ENCODE measurements at regions not wholly inside any gene's neighbourhood (a gene's known extent, or its start where the extent isn't known, plus 50 kb on each side); places are given as distances from the start of the nearest gene placed in this dataset.

DNA sequence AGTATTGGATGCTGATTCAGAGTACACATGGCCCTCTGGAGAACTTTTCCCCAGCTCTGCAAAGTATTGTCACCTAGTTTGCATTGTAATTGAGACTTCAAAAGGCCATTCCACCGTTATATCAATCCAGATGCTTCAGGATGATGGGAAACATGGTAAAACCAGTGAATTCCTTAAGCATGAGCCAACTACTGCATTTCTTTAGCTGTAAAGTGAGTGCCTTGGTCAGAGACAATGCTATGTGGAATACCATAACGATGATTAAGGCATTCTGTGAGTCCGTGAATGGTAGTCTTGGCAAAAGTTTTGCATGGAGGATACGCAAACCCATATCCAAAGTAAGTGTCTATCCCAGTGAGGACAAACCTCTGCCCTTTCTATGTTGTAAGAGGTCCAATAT is 355.2 kb downstream of the DCAF12L2 start:
- Histone ChIP-seq H3F3A (ENCODE audit: control insufficient read depth, insufficient read depth) (no peaks in the 10 kb centered on the region), H3K36me3 (ENCODE audit: control insufficient read depth, low read length) (no peaks in the 10 kb centered on the region), H3K4me2 (ENCODE audit: low read length) (no peak overlapping the region), H3K4me3 (ENCODE audit: low read length) (no peak overlapping the region), H3K4me1 (ENCODE audit: control insufficient read depth, low read length) (no peaks in the 10 kb centered on the region), H3K27ac (ENCODE audit: low read depth, low read length) (no peak overlapping the region), H3K9me2 (replicated peaks; ENCODE audit: control insufficient read depth, low read length) (no peaks in the 10 kb centered on the region), H4K20me1 (ENCODE audit: control insufficient read depth, insufficient read depth, low read depth, low read length) (no peaks in the 10 kb centered on the region), H3K79me2 (ENCODE audit: control insufficient read depth, low read length) (no peaks in the 10 kb centered on the region), H3K9me3 (ENCODE audit: control insufficient read depth, insufficient read depth, low read length) (no peaks in the 10 kb centered on the region), H3K27me3 (ENCODE audit: control insufficient read depth, low read length) (no peaks in the 10 kb centered on the region)
- TF ChIP-seq, protein P1, sequence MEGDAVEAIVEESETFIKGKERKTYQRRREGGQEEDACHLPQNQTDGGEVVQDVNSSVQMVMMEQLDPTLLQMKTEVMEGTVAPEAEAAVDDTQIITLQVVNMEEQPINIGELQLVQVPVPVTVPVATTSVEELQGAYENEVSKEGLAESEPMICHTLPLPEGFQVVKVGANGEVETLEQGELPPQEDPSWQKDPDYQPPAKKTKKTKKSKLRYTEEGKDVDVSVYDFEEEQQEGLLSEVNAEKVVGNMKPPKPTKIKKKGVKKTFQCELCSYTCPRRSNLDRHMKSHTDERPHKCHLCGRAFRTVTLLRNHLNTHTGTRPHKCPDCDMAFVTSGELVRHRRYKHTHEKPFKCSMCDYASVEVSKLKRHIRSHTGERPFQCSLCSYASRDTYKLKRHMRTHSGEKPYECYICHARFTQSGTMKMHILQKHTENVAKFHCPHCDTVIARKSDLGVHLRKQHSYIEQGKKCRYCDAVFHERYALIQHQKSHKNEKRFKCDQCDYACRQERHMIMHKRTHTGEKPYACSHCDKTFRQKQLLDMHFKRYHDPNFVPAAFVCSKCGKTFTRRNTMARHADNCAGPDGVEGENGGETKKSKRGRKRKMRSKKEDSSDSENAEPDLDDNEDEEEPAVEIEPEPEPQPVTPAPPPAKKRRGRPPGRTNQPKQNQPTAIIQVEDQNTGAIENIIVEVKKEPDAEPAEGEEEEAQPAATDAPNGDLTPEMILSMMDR (IDR thresholded peaks at IDR 0.05; ENCODE audit: low read depth, low read length, poor library complexity, severe bottlenecking), result no peak
- TF ChIP-seq EZH2phosphoT487 (IDR thresholded peaks at IDR 0.05; ENCODE audit: borderline replicate concordance, low read length), result no peak

DNA sequence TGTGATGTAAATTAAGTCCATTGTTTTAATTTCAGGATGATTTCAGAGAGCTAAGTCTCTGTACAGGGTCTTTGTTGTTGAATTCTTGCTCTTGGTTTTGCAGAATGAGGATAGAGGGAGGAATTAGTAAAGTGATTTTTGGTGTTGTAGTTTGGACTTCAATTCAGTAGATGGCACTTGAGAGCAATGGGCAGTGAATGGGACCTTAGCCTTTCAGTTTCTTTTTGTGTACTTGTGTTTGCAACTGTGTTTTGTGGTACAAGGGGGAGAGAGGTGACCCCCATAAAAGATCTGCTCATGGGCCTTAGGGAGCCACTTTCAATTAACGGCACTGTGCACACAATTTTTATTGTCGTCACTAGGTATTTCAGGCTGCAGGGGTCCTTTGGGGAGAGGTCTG is 340.0 kb downstream of the DCAF12L2 start:
- no peaks in the 10 kb centered on the region for H3K9me3 ChIP-seq (ENCODE audit: control insufficient read depth, insufficient read depth, low read length)
- no peak overlapping the region for H3K4me3 ChIP-seq (ENCODE audit: low read length)
- H4K20me1 ChIP-seq (ENCODE audit: control insufficient read depth, insufficient read depth, low read depth, low read length), result no peaks in the 10 kb centered on the region
- no peak for TF ChIP-seq EZH2phosphoT487 (IDR thresholded peaks at IDR 0.05; ENCODE audit: borderline replicate concordance, low read length)
- TF ChIP-seq, protein P1 (IDR thresholded peaks at IDR 0.05; ENCODE audit: low read depth, low read length, poor library complexity, severe bottlenecking), result no peak
- H3K4me2 ChIP-seq (ENCODE audit: low read length), result no peak overlapping the region
- H3K27me3 ChIP-seq (ENCODE audit: control insufficient read depth, low read length), result no peaks in the 10 kb centered on the region
- H3K79me2 ChIP-seq (ENCODE audit: control insufficient read depth, low read length), result no peaks in the 10 kb centered on the region
- no peaks in the 10 kb centered on the region for H3F3A ChIP-seq (ENCODE audit: control insufficient read depth, insufficient read depth)
- no peaks in the 10 kb centered on the region for H3K9me2 ChIP-seq (replicated peaks; ENCODE audit: control insufficient read depth, low read length)
- H3K36me3 ChIP-seq (ENCODE audit: control insufficient read depth, low read length), result no peaks in the 10 kb centered on the region
- no peaks in the 10 kb centered on the region for H3K4me1 ChIP-seq (ENCODE audit: control insufficient read depth, low read length)
- no peak overlapping the region for H3K27ac ChIP-seq (ENCODE audit: low read depth, low read length)

DNA sequence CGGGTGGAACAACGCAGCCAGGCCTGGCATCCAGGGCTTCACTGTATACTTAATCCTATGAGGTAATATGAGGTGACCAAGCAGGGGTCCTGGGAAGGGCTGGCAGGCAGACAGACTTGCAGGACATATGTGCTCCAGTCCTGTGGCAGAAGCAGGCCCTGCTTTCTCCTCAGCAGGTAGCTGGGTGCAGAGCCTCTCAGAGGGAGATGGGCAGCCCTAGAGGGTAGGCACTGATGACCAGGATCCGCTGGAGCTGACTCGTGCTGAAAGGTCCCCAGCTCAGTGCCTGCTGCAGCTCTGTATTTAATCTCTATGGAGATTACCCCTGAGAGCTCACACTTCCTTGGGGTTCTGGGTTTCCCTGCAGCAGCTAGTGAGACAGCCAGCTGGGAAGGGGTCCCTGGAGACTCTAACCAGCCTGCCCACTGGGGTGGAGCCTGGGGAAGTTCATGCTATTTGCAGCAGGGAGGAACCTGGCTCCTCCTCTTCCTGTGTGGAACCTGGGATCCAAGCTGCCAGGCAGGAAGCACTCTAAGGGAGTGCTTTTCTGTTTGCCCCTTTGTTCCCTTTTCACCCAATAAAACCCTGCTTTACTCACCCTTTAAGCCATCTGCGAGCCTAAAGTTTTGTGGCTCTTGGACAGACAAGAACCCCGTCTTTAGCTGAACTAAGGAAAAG is 339.2 kb downstream of the DCAF12L2 start:
- no peaks in the 10 kb centered on the region for H3K9me2 ChIP-seq (replicated peaks; ENCODE audit: control insufficient read depth, low read length)
- no peaks in the 10 kb centered on the region for H3K9me3 ChIP-seq (ENCODE audit: control insufficient read depth, insufficient read depth, low read length)
- H3K4me2 ChIP-seq (ENCODE audit: low read length), result no peak overlapping the region
- H3K4me3 ChIP-seq (ENCODE audit: low read length), result no peak overlapping the region
- H3K79me2 ChIP-seq (ENCODE audit: control insufficient read depth, low read length), result no peaks in the 10 kb centered on the region
- no peaks in the 10 kb centered on the region for H3K36me3 ChIP-seq (ENCODE audit: control insufficient read depth, low read length)
- H4K20me1 ChIP-seq (ENCODE audit: control insufficient read depth, insufficient read depth, low read depth, low read length), result no peaks in the 10 kb centered on the region
- H3K4me1 ChIP-seq (ENCODE audit: control insufficient read depth, low read length), result no peaks in the 10 kb centered on the region
- no peak overlapping the region for H3K27ac ChIP-seq (ENCODE audit: low read depth, low read length)
- TF ChIP-seq, protein P1 (IDR thresholded peaks at IDR 0.05; ENCODE audit: low read depth, low read length, poor library complexity, severe bottlenecking), result no peak
- TF ChIP-seq EZH2phosphoT487 (IDR thresholded peaks at IDR 0.05; ENCODE audit: borderline replicate concordance, low read length), result no peak
- no peaks in the 10 kb centered on the region for H3F3A ChIP-seq (ENCODE audit: control insufficient read depth, insufficient read depth)
- H3K27me3 ChIP-seq (ENCODE audit: control insufficient read depth, low read length), result no peaks in the 10 kb centered on the region
